ENCODE measurements at regions not wholly inside any gene's neighbourhood (a gene's known extent, or its start where the extent isn't known, plus 50 kb on each side); places are given as distances from the start of the nearest gene placed in this dataset.

GRCh38 chr14:104278214-104278534 lies 139.8 kb downstream of the KIF26A start:
- no peak overlapping the region for H2AFZ ChIP-seq (ENCODE audit: low read length)
- no peak overlapping the region for H3K4me2 ChIP-seq (ENCODE audit: extremely low read depth, insufficient read depth, low read length)
- no peak for TF ChIP-seq EZH2 (IDR thresholded peaks at IDR 0.05; ENCODE audit: low read length, missing control alignments)
- H3K4me1 ChIP-seq (ENCODE audit: control insufficient read depth, extremely low read depth, insufficient read depth, low read length): no peaks in the 10 kb centered on the region
- H3K27ac ChIP-seq (ENCODE audit: insufficient read depth, low read length): no peak overlapping the region
- H3K9ac ChIP-seq (ENCODE audit: insufficient read depth, low read length): no peak overlapping the region
- H3K79me2 ChIP-seq (ENCODE audit: control insufficient read depth, insufficient read depth, low read length): no peaks in the 10 kb centered on the region
- no peaks in the 10 kb centered on the region for H4K20me1 ChIP-seq (ENCODE audit: control insufficient read depth, extremely low read depth, insufficient read depth, low read length)
- no peaks in the 10 kb centered on the region for H3K36me3 ChIP-seq (ENCODE audit: control insufficient read depth, insufficient read depth, low read length)
- H3K9me3 ChIP-seq (ENCODE audit: control insufficient read depth, insufficient read depth, low read depth, low read length): no peaks in the 10 kb centered on the region
- H3K27me3 ChIP-seq (ENCODE audit: control insufficient read depth, insufficient read depth, low read length): no peaks in the 10 kb centered on the region
- no peak overlapping the region for H3K4me3 ChIP-seq (replicated peaks in 1 of 4; ENCODE audit: control extremely low read depth in 1 of 4, insufficient read depth in 1 of 4, low read depth in 3 of 4, low read length in 4 of 4)
- DNase-seq (ENCODE audit: low read depth in 2 of 2): no peak

- Histone ChIP-seq H3K27me3 (ENCODE audit: control insufficient read depth, insufficient read depth, low read length) (no peaks in the 10 kb centered on the region), H3K4me2 (ENCODE audit: extremely low read depth, insufficient read depth, low read length) (no peak overlapping the region), H3K9me3 (ENCODE audit: control insufficient read depth, insufficient read depth, low read depth, low read length) (no peaks in the 10 kb centered on the region), H3K79me2 (ENCODE audit: control insufficient read depth, insufficient read depth, low read length) (no peaks in the 10 kb centered on the region), H3K4me1 (ENCODE audit: control insufficient read depth, extremely low read depth, insufficient read depth, low read length) (no peaks in the 10 kb centered on the region), H4K20me1 (ENCODE audit: control insufficient read depth, extremely low read depth, insufficient read depth, low read length) (no peaks in the 10 kb centered on the region), H3K4me3 (replicated peaks in 1 of 4; ENCODE audit: control extremely low read depth in 1 of 4, insufficient read depth in 1 of 4, low read depth in 3 of 4, low read length in 4 of 4) (no peak overlapping the region), H3K27ac (ENCODE audit: insufficient read depth, low read length) (no peak overlapping the region), H2AFZ (ENCODE audit: low read length) (no peak overlapping the region), H3K9ac (ENCODE audit: insufficient read depth, low read length) (no peak overlapping the region), H3K36me3 (ENCODE audit: control insufficient read depth, insufficient read depth, low read length) (no peaks in the 10 kb centered on the region)
- no peak for DNase-seq (ENCODE audit: low read depth in 2 of 2)
- no peak for TF ChIP-seq CTCF (conservative IDR thresholded peaks at IDR 0.05 in 1 of 2, IDR thresholded peaks at IDR 0.05 in 1 of 2; ENCODE audit: low read depth in 1 of 2, low read length in 2 of 2)
- no peak for TF ChIP-seq EZH2 (IDR thresholded peaks at IDR 0.05; ENCODE audit: low read length, missing control alignments)
Observed at GRCh38 chr14:104280085-104280901, 141.9 kb downstream of the KIF26A start.

- Histone ChIP-seq H3K27me3 (ENCODE audit: control insufficient read depth, insufficient read depth, low read length) (no peaks in the 10 kb centered on the region), H3K4me3 (replicated peaks in 1 of 4; ENCODE audit: control extremely low read depth in 1 of 4, insufficient read depth in 1 of 4, low read depth in 3 of 4, low read length in 4 of 4) (no peak overlapping the region), H3K4me2 (ENCODE audit: extremely low read depth, insufficient read depth, low read length) (no peak overlapping the region), H4K20me1 (ENCODE audit: control insufficient read depth, extremely low read depth, insufficient read depth, low read length) (no peaks in the 10 kb centered on the region), H3K79me2 (ENCODE audit: control insufficient read depth, insufficient read depth, low read length) (no peaks in the 10 kb centered on the region), H3K4me1 (ENCODE audit: control insufficient read depth, extremely low read depth, insufficient read depth, low read length) (no peaks in the 10 kb centered on the region), H3K9me3 (ENCODE audit: control insufficient read depth, insufficient read depth, low read depth, low read length) (no peaks in the 10 kb centered on the region), H3K9ac (ENCODE audit: insufficient read depth, low read length) (no peak overlapping the region), H3K36me3 (ENCODE audit: control insufficient read depth, insufficient read depth, low read length) (no peaks in the 10 kb centered on the region), H2AFZ (ENCODE audit: low read length) (no peak overlapping the region), H3K27ac (ENCODE audit: insufficient read depth, low read length) (no peak overlapping the region)
- no peak for DNase-seq (ENCODE audit: low read depth in 2 of 2)
- TF ChIP-seq EZH2 (IDR thresholded peaks at IDR 0.05; ENCODE audit: low read length, missing control alignments) (no peak), CTCF (conservative IDR thresholded peaks at IDR 0.05 in 1 of 2, IDR thresholded peaks at IDR 0.05 in 1 of 2; ENCODE audit: low read depth in 1 of 2, low read length in 2 of 2) (no peak)
Observed at GRCh38 chr14:104280902-104281767, 142.7 kb downstream of the KIF26A start.
